ENCODE measurements at regions not wholly inside any gene's neighbourhood (a gene's known extent, or its start where the extent isn't known, plus 50 kb on each side); places are given as distances from the start of the nearest gene placed in this dataset.

- Histone ChIP-seq H3K14ac (ENCODE audit: insufficient read length) (no peak overlapping the region), H3K27ac (ENCODE audit: low read depth, low read length) (no peak overlapping the region), H3K23ac (ENCODE audit: insufficient read length) (no peak overlapping the region), H3K79me1 (ENCODE audit: low read depth, low read length) (no peaks in the 10 kb centered on the region), H2BK12ac (ENCODE audit: low read depth, low read length) (no peak overlapping the region), H2BK120ac (replicated peaks; ENCODE audit: low read depth, low read length) (no peak overlapping the region), H2BK15ac (ENCODE audit: low read length) (no peak overlapping the region), H3K56ac (replicated peaks; ENCODE audit: insufficient read length, low read depth, low read length) (no peak overlapping the region), H2AK5ac (ENCODE audit: low read depth, low read length) (no peak overlapping the region), H3K27me3 (replicated peaks in 1 of 4; ENCODE audit: control insufficient read depth in 3 of 4, extremely low read depth in 1 of 4, insufficient read depth in 3 of 4, low read length in 3 of 4) (no peaks in the 10 kb centered on the region), H3K4me1 (replicated peaks in 1 of 4; ENCODE audit: control insufficient read depth in 3 of 4, insufficient read depth in 4 of 4, low read length in 3 of 4) (no peaks in the 10 kb centered on the region), H3K4me2 (ENCODE audit: insufficient read depth in 1 of 2, low read depth in 2 of 2, low read length in 2 of 2) (no peak overlapping the region), H3K4me3 (ENCODE audit: extremely low read depth in 1 of 4, insufficient read depth in 2 of 4, low read depth in 3 of 4, low read length in 4 of 4) (no peak overlapping the region), H2BK5ac (ENCODE audit: low read depth, low read length) (no peak overlapping the region), H2BK20ac (ENCODE audit: low read length) (no peak overlapping the region), H4K8ac (ENCODE audit: extremely low read depth, insufficient read depth, low read length) (no peak overlapping the region), H3K23me2 (ENCODE audit: low read depth, low read length) (no peaks in the 10 kb centered on the region), H4K20me1 (replicated peaks in 1 of 2; ENCODE audit: control insufficient read depth in 1 of 2, insufficient read depth in 2 of 2, low read length in 2 of 2) (no peaks in the 10 kb centered on the region), H3K18ac (ENCODE audit: extremely low read depth, low read length) (no peak overlapping the region), H2AFZ (ENCODE audit: low read length) (no peak overlapping the region), H3K9me3 (ENCODE audit: insufficient read depth in 2 of 2, low read depth in 1 of 2, low read length in 1 of 2) (no peaks in the 10 kb centered on the region), H4K91ac (replicated peaks; ENCODE audit: insufficient read length, low read length) (no peak overlapping the region), H3K36me3 (ENCODE audit: control insufficient read depth in 2 of 4, insufficient read depth in 4 of 4, low read length in 3 of 4) (no peaks in the 10 kb centered on the region), H3K79me2 (ENCODE audit: control insufficient read depth in 1 of 2, insufficient read depth in 2 of 2, low read length in 2 of 2) (no peaks in the 10 kb centered on the region), H4K5ac (ENCODE audit: insufficient read length, low read depth, low read length) (no peak overlapping the region), H3K4ac (replicated peaks; ENCODE audit: insufficient read length, low read depth, low read length) (no peak overlapping the region), H3K9ac (replicated peaks in 1 of 4; ENCODE audit: extremely low read depth in 1 of 4, low read depth in 3 of 4, low read length in 3 of 4) (no peak overlapping the region)
- ChIA-PET CTCF (ENCODE audit: partially characterized antibody) (no interaction called here), POLR2A (ENCODE audit: partially characterized antibody) (no interaction called here)
- DNase-seq (ENCODE audit: low read depth in 1 of 2, low spot score in 2 of 2), result no peak
- no peak for FAIRE-seq
- TF ChIP-seq RAD21 (IDR thresholded peaks at IDR 0.05 in 1 of 2, conservative IDR thresholded peaks at IDR 0.05 in 1 of 2; ENCODE audit: low read depth in 2 of 2, low read length in 2 of 2) (no peak), E2F6 (IDR thresholded peaks at IDR 0.05) (no peak), CTCF (IDR thresholded peaks at IDR 0.05; ENCODE audit: control extremely low read depth in 1 of 3, insufficient read depth in 1 of 3, low read depth in 1 of 3, low read length in 3 of 3) (no peak), CBX8 (IDR thresholded peaks at IDR 0.05; ENCODE audit: borderline replicate concordance, low read depth, low read length) (no peak), ASH2L (IDR thresholded peaks at IDR 0.05; ENCODE audit: low read length) (no peak), RNF2 (IDR thresholded peaks at IDR 0.05; ENCODE audit: borderline replicate concordance, low read depth, low read length, missing control alignments, poor library complexity, severe bottlenecking) (no peak), GTF2F1 (IDR thresholded peaks at IDR 0.05; ENCODE audit: borderline replicate concordance, low read depth, low read length) (no peak), BRCA1 (IDR thresholded peaks at IDR 0.05; ENCODE audit: low read depth, low read length) (no peak)
- whole genome bisulfite sequencing, 2 experiments (ENCODE audit: extremely low coverage in 1 of 2, insufficient coverage in 1 of 2, insufficient read length in 1 of 2, insufficient replicate concordance in 2 of 2, low coverage in 1 of 2, low lambda C conversion rate in 2 of 2, missing lambda C conversion rate in 1 of 2), result 85% methylated on average over 2 of the region's 3 CpGs; no CpG with 5 or more reads in 1 of the 2 experiments
Observed at GRCh38 chrX:44698357-44698756, 145.5 kb upstream of the DUSP21 start.
